Lower leg skin (tissue), 3 donors: ENCODE measurements at regions not wholly inside any gene's neighbourhood (a gene's known extent, or its start where the extent isn't known, plus 50 kb on each side); places are given as distances from the start of the nearest gene placed in this dataset.

Experiments
- POLR2A ChIP-seq, 2 donors: fragments of 450-650 bp; IDR thresholded peaks; one replicate each; pipeline ENCODE4 v1.6.1; 2016 to 2017; ENCODE audit warnings: antibody characterized with exemption in 2 of 2, mild to moderate bottlenecking in 1 of 2, moderate library complexity in 1 of 2
- TF ChIP-seq, protein P1 (sequence below), 3 donors: fragments of 450-650 bp; IDR thresholded peaks; one replicate each; pipeline ENCODE4 v1.5.1; 2016; ENCODE audit warnings: antibody characterized with exemption in 3 of 3, mild to moderate bottlenecking in 3 of 3, moderate library complexity in 2 of 3

DNA sequence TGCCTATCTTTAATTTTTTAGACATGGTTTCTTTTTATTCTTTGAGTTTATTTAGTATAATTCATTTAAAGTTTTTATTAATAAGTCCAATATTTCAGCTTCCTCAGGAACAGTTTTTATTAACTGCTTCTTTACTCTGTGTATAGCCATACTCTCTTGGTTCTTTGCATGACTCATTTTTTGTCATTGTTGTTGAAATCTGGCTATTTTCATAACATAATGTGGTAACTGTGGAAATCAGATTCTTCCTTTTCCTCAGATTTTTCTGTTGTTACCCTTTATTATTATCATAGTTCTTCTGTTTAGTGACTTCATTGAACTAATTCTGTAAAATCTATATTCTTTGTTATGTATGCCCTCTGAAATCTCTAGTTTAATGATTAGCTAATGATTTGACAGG, 124.9 kb upstream of the CYSLTR1 start:
- TF ChIP-seq, protein P1, sequence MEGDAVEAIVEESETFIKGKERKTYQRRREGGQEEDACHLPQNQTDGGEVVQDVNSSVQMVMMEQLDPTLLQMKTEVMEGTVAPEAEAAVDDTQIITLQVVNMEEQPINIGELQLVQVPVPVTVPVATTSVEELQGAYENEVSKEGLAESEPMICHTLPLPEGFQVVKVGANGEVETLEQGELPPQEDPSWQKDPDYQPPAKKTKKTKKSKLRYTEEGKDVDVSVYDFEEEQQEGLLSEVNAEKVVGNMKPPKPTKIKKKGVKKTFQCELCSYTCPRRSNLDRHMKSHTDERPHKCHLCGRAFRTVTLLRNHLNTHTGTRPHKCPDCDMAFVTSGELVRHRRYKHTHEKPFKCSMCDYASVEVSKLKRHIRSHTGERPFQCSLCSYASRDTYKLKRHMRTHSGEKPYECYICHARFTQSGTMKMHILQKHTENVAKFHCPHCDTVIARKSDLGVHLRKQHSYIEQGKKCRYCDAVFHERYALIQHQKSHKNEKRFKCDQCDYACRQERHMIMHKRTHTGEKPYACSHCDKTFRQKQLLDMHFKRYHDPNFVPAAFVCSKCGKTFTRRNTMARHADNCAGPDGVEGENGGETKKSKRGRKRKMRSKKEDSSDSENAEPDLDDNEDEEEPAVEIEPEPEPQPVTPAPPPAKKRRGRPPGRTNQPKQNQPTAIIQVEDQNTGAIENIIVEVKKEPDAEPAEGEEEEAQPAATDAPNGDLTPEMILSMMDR (IDR thresholded peaks at IDR 0.05), result no peak
- TF ChIP-seq POLR2A (IDR thresholded peaks at IDR 0.05), result no peak
